ENCODE measurements at regions not wholly inside any gene's neighbourhood (a gene's known extent, or its start where the extent isn't known, plus 50 kb on each side); places are given as distances from the start of the nearest gene placed in this dataset.
A peak's percentile ranks its signal among the peaks of the same experiment; 100 is the strongest.

DNA sequence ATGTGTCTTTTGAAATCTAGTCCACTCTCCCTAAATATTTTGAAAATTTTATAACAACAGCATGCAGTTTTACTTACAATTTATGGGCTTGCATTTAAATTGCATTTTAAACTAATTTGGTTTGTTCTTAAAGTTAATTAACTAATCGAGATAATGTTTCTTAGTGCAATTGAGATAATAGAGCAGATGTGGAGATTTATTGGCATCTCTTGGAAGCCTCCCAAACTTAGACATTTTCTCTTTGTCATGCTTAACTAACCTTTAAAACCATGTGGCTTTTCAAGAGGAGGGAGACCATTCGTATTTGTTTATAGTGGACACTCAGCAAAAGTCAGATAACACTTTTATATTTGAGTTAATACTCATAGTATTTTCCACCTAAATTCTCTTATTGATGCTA lies 887.0 kb upstream of the CELF2 start:
- H3K9me3 Mint-ChIP-seq: peaks cover 1% of the 10 kb centered on the region
- H3K36me3 Mint-ChIP-seq (ENCODE audit: insufficient read depth): no peaks in the 10 kb centered on the region
- no peaks in the 10 kb centered on the region for H3K4me1 Mint-ChIP-seq
- no peak overlapping the region for H3K4me3 Mint-ChIP-seq
- H3K27me3 Mint-ChIP-seq: no peaks in the 10 kb centered on the region
- H3K27ac Mint-ChIP-seq (ENCODE audit: low read depth): no peak overlapping the region
- ATAC-seq (replicated peaks; ENCODE audit: extremely low read depth, poor library complexity, severe bottlenecking) (no peak), DNase-seq (ENCODE audit: low spot score in 2 of 2) (no peak)

DNA sequence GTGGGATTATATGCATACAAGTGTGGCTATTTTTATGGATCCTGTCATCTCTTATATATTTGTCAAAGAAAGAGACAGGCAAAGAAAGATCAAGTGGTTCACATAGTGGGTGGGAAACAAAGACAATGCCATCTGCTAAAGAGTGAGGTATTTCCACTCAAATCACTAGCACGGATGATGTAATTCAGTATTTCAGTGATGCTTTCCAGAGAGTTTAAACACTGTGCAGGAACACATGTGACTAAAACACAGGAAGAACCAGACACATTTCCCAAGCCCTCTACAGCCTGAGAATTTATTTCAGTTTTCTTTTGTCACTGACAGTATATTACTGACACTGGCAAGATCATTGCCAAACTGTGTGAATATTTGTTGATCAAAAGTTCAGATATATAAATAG lies 885.7 kb upstream of the CELF2 start:
- Mint-ChIP-seq H3K27me3 (no peaks in the 10 kb centered on the region), H3K36me3 (ENCODE audit: insufficient read depth) (no peaks in the 10 kb centered on the region)
- ATAC-seq (replicated peaks; ENCODE audit: extremely low read depth, poor library complexity, severe bottlenecking): no peak

DNA sequence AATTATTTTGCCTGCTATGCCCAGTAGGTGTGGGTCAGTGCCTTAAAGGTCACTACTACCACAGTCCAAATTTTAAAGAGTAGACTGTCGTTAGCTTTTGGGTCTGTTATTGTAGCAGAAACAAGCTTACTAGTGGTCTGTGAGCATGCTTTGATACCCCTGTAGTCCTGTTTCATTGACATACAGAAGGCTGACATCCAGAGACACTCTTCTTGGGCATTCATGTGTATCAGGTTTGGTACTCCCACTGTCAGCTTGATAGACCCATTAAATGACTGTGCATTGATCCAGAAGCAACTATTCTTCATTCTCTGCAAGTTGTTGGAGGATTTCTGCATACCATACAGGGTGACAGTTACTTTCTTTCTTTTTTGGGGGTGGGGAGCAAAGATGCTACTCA lies 884.4 kb upstream of the CELF2 start:
- no peaks in the 10 kb centered on the region for H3K4me1 Mint-ChIP-seq
- no peaks in the 10 kb centered on the region for H3K9me3 Mint-ChIP-seq
- no peaks in the 10 kb centered on the region for H3K36me3 Mint-ChIP-seq (ENCODE audit: insufficient read depth)
- no peaks in the 10 kb centered on the region for H3K27me3 Mint-ChIP-seq
- no peak overlapping the region for H3K4me3 Mint-ChIP-seq
- DNase-seq (ENCODE audit: low spot score in 2 of 2) (no peak), ATAC-seq (replicated peaks; ENCODE audit: extremely low read depth, poor library complexity, severe bottlenecking) (no peak)
- H3K27ac Mint-ChIP-seq (ENCODE audit: low read depth): no peak overlapping the region

More for the DNA sequence above, 885.7 kb upstream of the CELF2 start:
- H3K27ac Mint-ChIP-seq (ENCODE audit: low read depth): no peak overlapping the region
- no peak overlapping the region for H3K4me3 Mint-ChIP-seq
- no peaks in the 10 kb centered on the region for H3K4me1 Mint-ChIP-seq
- no peak for DNase-seq (ENCODE audit: low spot score in 2 of 2)
- no peaks in the 10 kb centered on the region for H3K9me3 Mint-ChIP-seq

DNA sequence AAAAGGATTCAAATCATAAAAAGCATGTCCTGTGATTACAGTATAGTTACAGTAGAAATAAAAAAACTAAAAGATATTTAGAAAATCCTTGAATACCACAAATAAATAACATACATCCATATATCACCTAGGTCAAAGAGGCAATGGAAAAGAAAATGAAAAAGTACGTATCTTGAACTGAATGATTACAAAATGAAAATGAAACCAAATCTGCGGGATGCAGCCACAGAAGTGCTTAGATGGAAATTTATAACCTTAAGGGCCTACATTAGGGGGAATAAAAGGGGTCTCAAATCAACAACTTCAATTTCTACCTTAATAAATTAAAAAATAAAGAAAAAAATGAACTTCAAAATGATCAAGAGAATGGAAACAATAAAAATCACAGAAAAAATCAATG lies 879.0 kb upstream of the CELF2 start:
- H3K27me3 Mint-ChIP-seq: no peaks in the 10 kb centered on the region
- H3K27ac Mint-ChIP-seq (ENCODE audit: low read depth): peak overlapping the region; percentile 46
- no peak for DNase-seq (ENCODE audit: low spot score in 2 of 2)
- no peak for ATAC-seq (replicated peaks; ENCODE audit: extremely low read depth, poor library complexity, severe bottlenecking)
- H3K4me3 Mint-ChIP-seq: peak overlapping the region; percentile 51
- no peaks in the 10 kb centered on the region for H3K4me1 Mint-ChIP-seq
- no peaks in the 10 kb centered on the region for H3K9me3 Mint-ChIP-seq
- no peaks in the 10 kb centered on the region for H3K36me3 Mint-ChIP-seq (ENCODE audit: insufficient read depth)

DNA sequence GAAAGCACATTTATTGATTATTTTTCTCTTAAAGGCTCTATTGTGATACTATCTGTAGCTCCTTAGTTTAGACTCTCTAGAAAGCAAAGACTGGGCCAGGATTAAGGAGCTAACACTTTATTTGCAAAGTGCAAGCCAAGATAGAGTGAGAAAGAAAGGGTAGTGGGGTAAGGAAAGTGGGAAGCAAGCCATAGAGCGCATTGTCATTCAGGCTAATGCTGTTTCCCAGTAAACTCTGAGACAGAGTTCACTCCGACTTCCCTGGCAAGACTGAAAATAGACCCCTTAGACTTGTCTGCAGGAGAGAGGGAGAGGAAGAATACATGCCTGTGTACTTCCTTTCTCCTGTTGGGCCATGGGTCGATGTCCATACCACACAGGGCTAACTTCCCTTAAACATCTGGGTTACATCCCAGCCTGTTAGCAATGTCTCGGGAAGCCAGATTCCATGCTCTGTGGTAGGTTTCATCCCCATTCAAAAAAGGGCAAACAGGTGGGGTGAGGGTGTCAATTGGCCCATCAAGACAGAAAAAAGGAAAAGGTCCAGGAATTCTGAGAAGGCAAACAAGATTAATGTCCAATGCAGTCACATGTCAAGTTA lies 875.8 kb upstream of the CELF2 start:
- ATAC-seq (replicated peaks; ENCODE audit: extremely low read depth, poor library complexity, severe bottlenecking) (no peak), DNase-seq (ENCODE audit: low spot score in 2 of 2) (no peak)
- no peak overlapping the region for H3K27ac Mint-ChIP-seq (ENCODE audit: low read depth)
- no peaks in the 10 kb centered on the region for H3K4me1 Mint-ChIP-seq
- H3K27me3 Mint-ChIP-seq: no peaks in the 10 kb centered on the region
- H3K4me3 Mint-ChIP-seq: no peak overlapping the region
- no peaks in the 10 kb centered on the region for H3K9me3 Mint-ChIP-seq
- H3K36me3 Mint-ChIP-seq (ENCODE audit: insufficient read depth): no peaks in the 10 kb centered on the region

GRCh38 chr10:10146604-10147003 lies 871.1 kb upstream of the CELF2 start:
- H3K4me1 Mint-ChIP-seq: no peaks in the 10 kb centered on the region
- ATAC-seq (replicated peaks; ENCODE audit: extremely low read depth, poor library complexity, severe bottlenecking) (no peak), DNase-seq (ENCODE audit: low spot score in 2 of 2) (no peak)
- H3K4me3 Mint-ChIP-seq: no peak overlapping the region
- peaks cover 8% of the 10 kb centered on the region for H3K9me3 Mint-ChIP-seq
- H3K36me3 Mint-ChIP-seq (ENCODE audit: insufficient read depth): no peaks in the 10 kb centered on the region
- no peaks in the 10 kb centered on the region for H3K27me3 Mint-ChIP-seq
- H3K27ac Mint-ChIP-seq (ENCODE audit: low read depth): no peak overlapping the region

GRCh38 chr10:10149899-10150298 lies 867.8 kb upstream of the CELF2 start:
- Mint-ChIP-seq H3K27me3 (no peaks in the 10 kb centered on the region), H3K4me1 (no peaks in the 10 kb centered on the region), H3K4me3 (no peak overlapping the region), H3K36me3 (ENCODE audit: insufficient read depth) (no peaks in the 10 kb centered on the region), H3K9me3 (peaks cover 8% of the 10 kb centered on the region), H3K27ac (ENCODE audit: low read depth) (no peak overlapping the region)
- no peak for DNase-seq (ENCODE audit: low spot score in 2 of 2)
- no peak for ATAC-seq (replicated peaks; ENCODE audit: extremely low read depth, poor library complexity, severe bottlenecking)

DNA sequence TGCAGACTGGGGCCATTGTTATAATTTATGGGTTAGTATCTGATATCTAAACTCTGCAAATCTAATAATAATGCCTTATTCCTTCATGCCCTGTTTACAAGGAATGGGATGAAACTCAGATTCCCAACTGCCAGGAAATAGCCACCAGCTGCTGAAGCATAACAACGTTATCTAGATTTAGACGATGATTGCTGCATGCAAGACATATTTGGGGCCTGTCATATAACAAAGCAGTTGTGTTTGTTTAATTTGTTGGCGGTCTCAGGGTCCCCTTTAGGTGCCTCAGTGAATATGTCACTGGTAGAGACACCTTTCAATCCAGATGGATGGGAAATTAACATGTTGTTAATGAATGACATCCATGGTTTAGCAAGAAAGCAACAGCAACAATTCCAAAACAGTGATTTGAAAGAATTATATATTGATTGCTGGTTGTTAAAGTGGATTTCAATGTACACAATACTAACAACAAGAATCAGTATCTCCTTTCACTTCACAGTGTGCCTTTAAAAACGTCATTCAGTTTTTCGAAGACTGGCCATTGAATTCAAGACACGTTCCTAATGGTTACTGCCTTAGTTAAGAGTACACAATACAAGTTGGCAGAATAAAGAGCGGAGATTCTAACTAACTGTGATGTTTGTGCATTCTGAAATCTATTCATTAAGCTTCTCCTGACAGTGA lies 860.6 kb upstream of the CELF2 start:
- Mint-ChIP-seq H3K36me3 (ENCODE audit: insufficient read depth) (peaks cover 1% of the 10 kb centered on the region), H3K27me3 (no peaks in the 10 kb centered on the region), H3K4me3 (no peak overlapping the region), H3K9me3 (no peaks in the 10 kb centered on the region), H3K27ac (ENCODE audit: low read depth) (no peak overlapping the region), H3K4me1 (no peaks in the 10 kb centered on the region)
- DNase-seq (ENCODE audit: low spot score in 2 of 2) (no peak), ATAC-seq (replicated peaks; ENCODE audit: extremely low read depth, poor library complexity, severe bottlenecking) (no peak)

- Mint-ChIP-seq H3K9me3 (no peaks in the 10 kb centered on the region), H3K36me3 (ENCODE audit: insufficient read depth) (peaks cover 1% of the 10 kb centered on the region), H3K4me1 (no peaks in the 10 kb centered on the region), H3K27me3 (no peaks in the 10 kb centered on the region), H3K4me3 (no peak overlapping the region), H3K27ac (ENCODE audit: low read depth) (no peak overlapping the region)
- ATAC-seq (replicated peaks; ENCODE audit: extremely low read depth, poor library complexity, severe bottlenecking) (no peak), DNase-seq (ENCODE audit: low spot score in 2 of 2) (no peak)
Measured at GRCh38 chr10:10160821-10161312, 856.8 kb upstream of the CELF2 start.

DNA sequence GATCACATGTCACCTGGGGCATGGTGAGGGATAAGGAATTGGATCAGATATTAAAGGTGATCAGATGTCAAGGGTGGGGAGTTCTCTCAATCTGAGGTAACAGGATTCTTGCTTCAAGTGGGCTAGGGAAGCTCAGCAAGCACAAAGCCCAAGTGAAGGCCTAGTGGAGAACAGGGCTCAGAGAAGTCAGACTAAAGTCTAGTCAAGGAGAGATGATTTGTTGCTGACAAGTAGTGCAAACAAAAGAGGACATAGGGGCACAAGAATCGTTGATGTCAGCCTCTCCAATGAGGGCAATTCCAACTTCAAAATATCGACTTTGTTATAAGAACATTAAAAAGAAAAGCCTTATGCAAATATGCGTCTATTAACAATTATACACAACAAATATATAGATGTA lies 852.8 kb upstream of the CELF2 start:
- Mint-ChIP-seq H3K9me3 (no peaks in the 10 kb centered on the region), H3K36me3 (ENCODE audit: insufficient read depth) (peaks cover 1% of the 10 kb centered on the region), H3K27me3 (no peaks in the 10 kb centered on the region), H3K4me3 (no peak overlapping the region), H3K4me1 (no peaks in the 10 kb centered on the region), H3K27ac (ENCODE audit: low read depth) (no peak overlapping the region)
- ATAC-seq (replicated peaks; ENCODE audit: extremely low read depth, poor library complexity, severe bottlenecking) (no peak), DNase-seq (ENCODE audit: low spot score in 2 of 2) (no peak)

DNA sequence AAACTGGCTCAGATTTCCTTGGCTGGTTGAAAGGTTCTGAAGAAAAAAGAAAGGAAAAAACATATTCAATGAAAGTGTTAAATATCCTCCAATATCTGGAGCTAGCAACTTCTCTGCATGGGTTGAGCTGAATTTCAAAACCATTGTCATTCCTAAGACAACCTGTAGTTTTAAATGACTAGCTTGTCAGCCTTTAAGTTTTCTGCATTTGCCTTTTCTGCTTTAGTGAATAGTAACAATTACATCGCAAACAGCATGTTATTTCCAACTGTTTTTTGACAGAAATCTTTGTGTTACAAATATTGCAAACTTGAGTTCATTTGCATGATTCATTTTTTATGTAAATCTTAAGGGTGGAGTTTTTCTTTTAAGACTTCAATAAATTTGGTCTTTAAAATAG lies 852.3 kb upstream of the CELF2 start:
- Mint-ChIP-seq H3K27ac (ENCODE audit: low read depth) (no peak overlapping the region), H3K27me3 (no peaks in the 10 kb centered on the region), H3K36me3 (ENCODE audit: insufficient read depth) (peaks cover 1% of the 10 kb centered on the region), H3K4me1 (no peaks in the 10 kb centered on the region), H3K9me3 (no peaks in the 10 kb centered on the region), H3K4me3 (no peak overlapping the region)
- no peak for DNase-seq (ENCODE audit: low spot score in 2 of 2)
- no peak for ATAC-seq (replicated peaks; ENCODE audit: extremely low read depth, poor library complexity, severe bottlenecking)

DNA sequence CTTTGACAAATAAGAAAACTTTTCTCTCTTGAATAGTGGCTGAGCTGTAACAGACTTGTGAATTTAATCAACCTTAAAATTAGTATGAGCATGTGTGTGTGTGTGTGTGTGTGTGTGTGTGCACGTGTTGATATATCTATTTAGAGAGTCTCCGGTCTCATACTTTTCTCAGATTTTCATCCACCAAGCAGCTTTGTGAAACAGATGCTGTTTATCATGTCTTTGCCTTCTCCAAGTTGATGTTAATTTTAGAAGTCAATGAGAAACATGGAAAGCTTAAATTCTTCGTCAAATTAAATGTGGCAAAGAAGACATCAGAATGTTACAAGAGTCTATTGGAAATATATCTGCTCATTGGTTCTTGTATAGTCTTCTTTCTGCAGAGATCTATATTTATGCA lies 839.2 kb upstream of the CELF2 start:
- H3K9me3 Mint-ChIP-seq: peaks cover 11% of the 10 kb centered on the region
- ATAC-seq (replicated peaks; ENCODE audit: extremely low read depth, poor library complexity, severe bottlenecking) (no peak), DNase-seq (ENCODE audit: low spot score in 2 of 2) (no peak)
- H3K27ac Mint-ChIP-seq (ENCODE audit: low read depth): no peak overlapping the region
- H3K36me3 Mint-ChIP-seq (ENCODE audit: insufficient read depth): no peaks in the 10 kb centered on the region
- H3K27me3 Mint-ChIP-seq: no peaks in the 10 kb centered on the region
- H3K4me1 Mint-ChIP-seq: no peaks in the 10 kb centered on the region
- H3K4me3 Mint-ChIP-seq: no peak overlapping the region

DNA sequence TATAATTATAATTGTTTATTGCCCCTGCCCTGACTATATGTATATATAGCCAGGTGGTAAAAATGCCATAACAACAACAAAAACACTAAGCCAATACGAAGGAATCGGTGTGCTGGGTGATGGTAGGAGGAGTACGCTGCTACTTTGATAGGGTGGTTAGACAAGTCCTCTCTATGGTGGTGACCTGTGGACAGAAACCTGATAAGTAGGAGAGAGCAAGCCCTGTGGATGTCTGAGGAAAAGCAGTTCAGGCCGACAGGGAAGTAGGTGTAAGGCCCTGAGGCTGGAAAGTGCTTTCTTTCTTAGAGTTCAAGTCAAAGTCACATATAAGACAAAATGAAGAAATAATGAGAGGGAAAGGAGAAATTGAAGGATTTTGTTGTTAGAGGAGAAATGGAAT lies 823.8 kb upstream of the CELF2 start:
- Mint-ChIP-seq H3K27ac (ENCODE audit: low read depth) (no peak overlapping the region), H3K4me3 (no peak overlapping the region), H3K27me3 (no peaks in the 10 kb centered on the region), H3K36me3 (ENCODE audit: insufficient read depth) (no peaks in the 10 kb centered on the region), H3K4me1 (no peaks in the 10 kb centered on the region), H3K9me3 (peaks cover 6% of the 10 kb centered on the region)
- no peak for DNase-seq (ENCODE audit: low spot score in 2 of 2)
- ATAC-seq (replicated peaks; ENCODE audit: extremely low read depth, poor library complexity, severe bottlenecking): no peak
